Testis (tissue), 2 donors: ENCODE measurements at regions not wholly inside any gene's neighbourhood (a gene's known extent, or its start where the extent isn't known, plus 50 kb on each side); places are given as distances from the start of the nearest gene placed in this dataset.

Experiments
- CTCF ChIP-seq, 3 experiments: fragments of 450-650 bp in 2 of 3; fragments of 200-600 bp in 1 of 3; sonication (generic) in 1 of 3; IDR thresholded peaks; one replicate each; pipeline ENCODE4 v1.5.1; 2016 to 2019; ENCODE audit warnings: antibody characterized with exemption in 3 of 3, mild to moderate bottlenecking in 2 of 3, moderate library complexity in 1 of 3
- POLR2A ChIP-seq: fragments of 450-650 bp; IDR thresholded peaks from one replicate; pipeline ENCODE4 v1.6.1; 2017; ENCODE audit warnings: antibody characterized with exemption, mild to moderate bottlenecking, moderate library complexity

GRCh38 chr5:73352243-73352642, 96.3 kb downstream of the FOXD1 start:
- TF ChIP-seq CTCF (IDR thresholded peaks at IDR 0.05) (no peak), POLR2A (no peak)
